ENCODE measurements at regions not wholly inside any gene's neighbourhood (a gene's known extent, or its start where the extent isn't known, plus 50 kb on each side); places are given as distances from the start of the nearest gene placed in this dataset.
"Not testable (repeated sequence)": the region's sequence is repeated elsewhere in the genome, so short reads cannot be mapped to it uniquely, and the experiment has no call there.

DNA sequence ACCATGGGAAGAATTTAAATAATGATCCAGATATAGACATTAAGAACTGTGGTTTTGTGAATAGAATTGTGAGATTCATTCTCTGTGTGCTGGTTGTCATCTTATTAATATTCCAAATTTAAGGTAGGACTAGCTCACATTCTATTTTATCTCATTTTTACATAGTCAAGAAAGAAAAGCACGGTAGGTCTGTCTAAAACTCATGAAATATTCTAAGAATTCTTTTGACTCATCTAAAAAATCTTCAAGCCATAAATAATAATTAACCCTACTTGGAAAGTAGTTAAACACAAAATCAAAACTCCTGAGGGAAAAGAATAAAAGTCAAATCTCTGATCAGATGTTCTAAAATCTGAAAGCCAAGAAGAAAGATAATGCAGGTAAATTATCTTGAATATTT is 388.8 kb upstream of the CHAC2 start:
- no peaks in the 10 kb centered on the region for H3K4me1 Mint-ChIP-seq
- H3K27ac Mint-ChIP-seq, result no peak overlapping the region
- H3K27me3 Mint-ChIP-seq, result no peaks in the 10 kb centered on the region
- H3K9me3 Mint-ChIP-seq, result no peaks in the 10 kb centered on the region
- no peaks in the 10 kb centered on the region for H3K36me3 Mint-ChIP-seq (ENCODE audit: low read depth)
- no peak for DNase-seq
- no peak overlapping the region for H3K4me3 Mint-ChIP-seq
- intact Hi-C loops (cut with micrococcal nuclease), result no loop called here

DNA sequence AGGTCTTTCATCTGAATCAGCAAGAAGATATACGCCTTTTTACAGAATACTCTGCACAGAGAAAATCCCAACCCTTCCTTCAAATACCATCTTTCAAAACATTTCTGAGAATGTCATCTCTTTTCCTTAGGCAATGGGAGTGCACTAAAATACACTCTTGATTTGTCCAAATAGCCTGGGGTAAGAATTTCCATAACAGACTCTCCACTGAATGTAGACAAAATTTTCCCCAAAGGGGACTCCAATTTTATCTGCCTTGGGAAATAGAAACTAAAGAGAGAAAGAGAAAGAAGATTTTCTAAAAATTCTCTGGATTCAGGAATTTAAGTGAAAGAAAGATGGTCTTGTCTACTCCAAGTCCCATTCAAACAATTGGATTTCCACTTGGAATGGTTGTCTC is 394.5 kb upstream of the CHAC2 start:
- Mint-ChIP-seq H3K27ac (no peak overlapping the region), H3K36me3 (ENCODE audit: low read depth) (no peaks in the 10 kb centered on the region), H3K4me1 (no peaks in the 10 kb centered on the region), H3K9me3 (no peaks in the 10 kb centered on the region), H3K27me3 (no peaks in the 10 kb centered on the region), H3K4me3 (no peak overlapping the region)
- no peak for DNase-seq
- intact Hi-C loops (cut with micrococcal nuclease), result no loop called here

DNA sequence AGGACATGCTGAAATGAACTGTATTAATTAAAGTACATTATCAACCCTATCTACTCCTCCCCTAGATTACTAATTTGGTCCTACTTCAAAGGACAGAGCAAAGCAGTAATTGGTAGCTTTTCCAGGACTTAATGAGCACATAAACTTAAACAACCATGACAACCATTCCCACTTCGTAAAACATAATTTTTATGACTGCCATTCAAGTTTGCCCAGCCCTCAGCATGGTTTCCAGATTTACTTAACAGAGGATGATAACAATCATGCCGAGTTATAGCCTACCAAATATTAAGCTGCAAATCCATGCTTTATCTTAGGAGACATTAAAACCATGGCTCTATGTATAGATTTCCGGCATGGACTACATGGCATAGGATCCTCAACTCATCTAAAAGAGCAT is 401.1 kb upstream of the CHAC2 start:
- H3K27ac Mint-ChIP-seq, result no peak overlapping the region
- intact Hi-C loops (cut with micrococcal nuclease), result no loop called here
- peaks cover 4% of the 10 kb centered on the region for H3K9me3 Mint-ChIP-seq
- no peak overlapping the region for H3K4me3 Mint-ChIP-seq
- H3K27me3 Mint-ChIP-seq, result no peaks in the 10 kb centered on the region
- no peaks in the 10 kb centered on the region for H3K4me1 Mint-ChIP-seq
- no peak for DNase-seq
- no peaks in the 10 kb centered on the region for H3K36me3 Mint-ChIP-seq (ENCODE audit: low read depth)

DNA sequence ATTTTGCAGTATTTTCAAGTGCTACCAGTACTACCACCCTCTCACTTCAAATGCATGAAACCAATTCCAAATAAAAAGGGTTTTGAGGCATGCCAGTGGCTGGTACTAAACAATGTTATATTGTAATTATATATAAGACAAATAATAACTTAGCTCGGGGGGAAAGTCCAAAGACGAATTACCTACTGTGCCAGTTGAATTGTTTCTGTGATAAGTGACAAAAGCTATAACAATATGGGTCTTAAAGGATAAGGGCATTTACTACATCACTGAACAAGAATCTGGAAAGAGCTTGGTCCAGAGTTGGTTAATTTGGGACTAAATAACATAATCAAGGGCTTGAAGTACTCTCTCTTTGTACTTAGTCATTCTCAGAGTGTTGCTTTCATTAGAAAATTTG is 404.7 kb upstream of the CHAC2 start:
- DNase-seq, result no peak
- Mint-ChIP-seq H3K4me1 (no peaks in the 10 kb centered on the region), H3K4me3 (no peak overlapping the region), H3K36me3 (ENCODE audit: low read depth) (no peaks in the 10 kb centered on the region), H3K9me3 (peaks cover 4% of the 10 kb centered on the region), H3K27ac (no peak overlapping the region), H3K27me3 (no peaks in the 10 kb centered on the region)
- intact Hi-C loops (cut with micrococcal nuclease), result no loop called here

DNA sequence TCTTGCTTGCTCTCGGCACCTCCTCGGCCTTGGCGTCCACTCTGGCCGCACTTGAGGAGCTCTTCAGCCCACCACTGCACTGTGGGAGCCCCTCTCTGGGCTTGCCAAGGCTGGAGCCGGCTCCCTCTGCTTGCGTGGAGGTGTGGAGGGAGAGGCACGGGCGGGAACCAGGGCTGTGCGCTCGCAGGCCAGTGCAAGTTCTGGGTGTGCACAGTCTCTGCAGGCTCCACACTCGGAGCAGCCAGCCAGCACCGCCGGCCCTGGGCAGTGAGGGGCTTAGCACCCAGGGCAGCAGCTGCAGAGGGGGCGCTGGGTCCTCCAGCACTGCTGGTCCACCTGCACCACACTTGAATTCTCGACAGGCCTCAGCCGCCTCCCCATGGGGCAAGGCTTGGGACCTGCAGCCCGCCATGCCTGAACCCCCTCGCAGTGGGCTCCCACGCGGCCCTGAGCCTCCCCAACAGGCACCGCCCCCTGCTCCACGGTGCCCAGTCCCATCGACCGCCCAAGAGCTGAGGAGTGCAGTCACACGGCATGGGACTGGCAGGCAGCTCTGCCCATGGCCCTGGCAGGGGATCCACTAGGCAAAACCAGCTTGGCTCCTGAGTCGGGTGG is 411.2 kb upstream of the CHAC2 start:
- Mint-ChIP-seq H3K4me1 (no peaks in the 10 kb centered on the region), H3K9me3 (peaks cover 3% of the 10 kb centered on the region), H3K27me3 (no peaks in the 10 kb centered on the region), H3K36me3 (ENCODE audit: low read depth) (no peaks in the 10 kb centered on the region), H3K27ac (no peak overlapping the region), H3K4me3 (no peak overlapping the region)
- intact Hi-C loops (cut with micrococcal nuclease), result no loop called here
- DNase-seq, result no peak

DNA sequence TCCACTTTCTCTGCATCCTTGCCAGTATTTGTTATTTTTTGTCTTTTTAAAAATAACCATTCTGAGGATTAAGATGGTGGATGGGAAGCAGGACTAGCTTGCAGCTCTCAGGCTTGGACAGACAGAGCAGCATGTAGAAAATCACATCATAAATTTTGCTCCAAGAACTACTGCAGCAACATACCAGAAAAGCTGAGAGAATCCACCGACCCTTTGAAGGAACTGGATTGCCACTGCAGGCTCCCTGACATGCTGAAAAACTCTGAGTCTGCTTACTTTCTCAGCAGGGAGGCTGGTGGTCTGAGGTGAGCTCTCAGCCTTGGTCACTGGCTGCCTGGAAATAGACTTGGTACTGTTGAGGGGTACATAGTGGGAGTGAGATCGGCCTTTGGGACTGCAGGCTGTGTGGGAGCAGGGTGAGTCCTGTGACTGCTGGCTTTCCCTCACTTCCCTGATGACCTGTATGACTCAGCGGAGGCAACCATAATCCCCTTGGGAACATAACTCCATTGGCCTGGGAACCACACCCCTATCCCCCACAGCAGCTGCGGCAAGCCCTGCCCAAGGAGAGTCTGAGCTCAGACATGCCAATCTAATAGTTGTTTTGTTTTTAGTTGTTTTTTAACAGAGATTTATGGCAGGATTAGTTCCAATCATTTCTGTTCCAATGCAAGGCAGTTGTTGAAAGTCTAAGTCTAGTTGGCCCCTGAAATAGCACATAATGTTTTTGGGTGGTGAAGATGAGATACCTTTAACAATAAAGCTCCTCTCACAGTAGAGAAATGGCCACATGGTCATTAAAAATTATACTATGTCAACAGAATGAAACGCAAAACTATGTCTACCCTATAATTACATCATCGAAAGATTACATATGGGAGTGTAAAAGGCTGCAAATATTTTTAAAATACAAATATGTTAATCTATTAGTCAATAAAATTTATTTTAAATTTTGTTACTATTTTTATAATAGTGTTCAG is 414.2 kb upstream of the CHAC2 start:
- Mint-ChIP-seq H3K36me3 (ENCODE audit: low read depth) (no peaks in the 10 kb centered on the region), H3K27ac (no peak overlapping the region), H3K27me3 (no peaks in the 10 kb centered on the region), H3K4me3 (no peak overlapping the region), H3K9me3 (peaks cover 3% of the 10 kb centered on the region), H3K4me1 (no peaks in the 10 kb centered on the region)
- no peak for DNase-seq
- intact Hi-C loops (cut with micrococcal nuclease), result no loop called here

DNA sequence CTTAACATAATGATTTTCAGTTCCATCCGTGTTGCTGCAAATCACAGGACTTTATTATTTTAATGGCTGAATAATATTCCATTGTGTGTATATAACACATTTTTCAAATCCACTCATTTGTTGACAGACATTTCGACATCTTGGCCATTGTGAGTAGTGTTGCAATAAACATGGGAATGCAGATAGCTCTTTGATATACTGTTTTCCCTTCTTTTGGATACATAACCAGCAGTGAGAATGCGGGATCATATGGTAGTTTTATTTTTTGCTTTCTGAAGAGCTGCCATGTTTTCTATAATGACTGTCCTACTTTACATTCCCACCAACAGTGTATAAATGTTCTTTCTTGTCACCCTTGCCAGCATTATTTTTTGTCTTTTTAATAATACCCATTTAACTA is 420.3 kb upstream of the CHAC2 start:
- Mint-ChIP-seq H3K27ac (no peak overlapping the region), H3K9me3 (no peaks in the 10 kb centered on the region), H3K4me3 (no peak overlapping the region), H3K27me3 (no peaks in the 10 kb centered on the region), H3K36me3 (ENCODE audit: low read depth) (no peaks in the 10 kb centered on the region), H3K4me1 (no peaks in the 10 kb centered on the region)
- no peak for DNase-seq
- intact Hi-C loops (cut with micrococcal nuclease), result no loop called here

DNA sequence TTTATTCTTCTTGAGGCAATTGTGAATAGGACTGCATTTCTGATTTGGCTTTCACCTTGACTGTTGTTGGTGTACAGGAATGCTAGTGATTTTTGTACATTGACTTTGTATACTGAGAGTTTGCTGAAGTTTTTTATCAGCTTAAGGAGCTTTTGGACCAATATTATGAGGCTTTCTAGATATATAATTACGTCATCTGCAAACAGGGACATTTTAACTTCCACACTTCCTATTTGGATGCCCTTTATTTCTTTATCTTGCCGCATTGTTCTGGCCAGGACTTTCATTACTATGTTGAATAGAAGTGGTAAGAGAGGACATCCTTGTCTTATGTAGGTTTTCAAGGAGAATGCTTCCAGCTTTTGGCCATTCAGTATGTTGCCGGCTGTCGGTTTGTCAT is 425.4 kb upstream of the CHAC2 start:
- Mint-ChIP-seq H3K9me3 (no peaks in the 10 kb centered on the region), H3K27me3 (no peaks in the 10 kb centered on the region), H3K27ac (no peak overlapping the region), H3K4me1 (no peaks in the 10 kb centered on the region), H3K36me3 (ENCODE audit: low read depth) (no peaks in the 10 kb centered on the region), H3K4me3 (no peak overlapping the region)
- intact Hi-C loops (cut with micrococcal nuclease), result no loop called here
- DNase-seq, result no peak

DNA sequence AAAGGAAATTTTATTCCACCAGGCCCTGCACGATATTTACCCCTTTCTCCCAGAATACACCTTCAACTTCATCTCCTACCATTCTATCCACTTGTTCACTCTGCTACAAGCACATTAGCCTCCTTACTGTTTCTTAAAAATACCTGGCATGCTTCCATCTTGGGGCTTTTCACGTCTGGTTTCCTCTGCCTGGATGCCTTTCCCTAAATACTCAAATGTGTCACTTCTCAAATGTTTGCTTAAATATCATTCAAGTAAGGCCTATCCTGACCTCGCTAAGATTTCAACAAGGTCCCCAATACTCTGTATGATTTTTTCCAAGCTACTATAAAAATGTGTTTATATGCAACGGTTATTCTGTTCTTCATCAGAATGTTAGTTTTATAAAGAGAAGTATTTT is 433.0 kb upstream of the CHAC2 start:
- H3K27me3 Mint-ChIP-seq, result no peaks in the 10 kb centered on the region
- no peak overlapping the region for H3K27ac Mint-ChIP-seq
- intact Hi-C loops (cut with micrococcal nuclease), result no loop called here
- H3K36me3 Mint-ChIP-seq (ENCODE audit: low read depth), result no peaks in the 10 kb centered on the region
- no peak overlapping the region for H3K4me3 Mint-ChIP-seq
- H3K4me1 Mint-ChIP-seq, result no peaks in the 10 kb centered on the region
- no peak for DNase-seq
- no peaks in the 10 kb centered on the region for H3K9me3 Mint-ChIP-seq

DNA sequence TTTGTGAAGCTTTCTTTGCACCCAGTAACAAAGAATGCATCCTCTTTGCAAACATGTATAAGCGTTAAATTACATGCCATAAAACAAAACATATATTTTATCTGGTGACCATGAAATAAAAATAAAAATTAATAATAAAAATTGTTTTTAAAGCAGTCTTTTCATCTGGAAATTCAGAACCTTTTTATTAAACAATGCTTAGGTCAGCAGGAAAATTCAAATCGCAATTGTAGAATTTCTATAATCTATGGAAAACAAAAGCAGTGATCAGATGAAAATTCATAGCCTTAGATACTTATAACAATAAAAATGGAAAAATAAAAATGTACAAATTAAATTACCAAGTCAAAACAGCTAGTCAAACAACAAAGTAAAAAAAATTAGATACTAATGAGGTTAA is 435.9 kb upstream of the CHAC2 start:
- intact Hi-C loops (cut with micrococcal nuclease), result no loop called here
- no peak overlapping the region for H3K27ac Mint-ChIP-seq
- H3K27me3 Mint-ChIP-seq, result no peaks in the 10 kb centered on the region
- H3K36me3 Mint-ChIP-seq (ENCODE audit: low read depth), result no peaks in the 10 kb centered on the region
- no peak overlapping the region for H3K4me3 Mint-ChIP-seq
- H3K4me1 Mint-ChIP-seq, result no peaks in the 10 kb centered on the region
- no peak for DNase-seq
- H3K9me3 Mint-ChIP-seq, result no peaks in the 10 kb centered on the region

DNA sequence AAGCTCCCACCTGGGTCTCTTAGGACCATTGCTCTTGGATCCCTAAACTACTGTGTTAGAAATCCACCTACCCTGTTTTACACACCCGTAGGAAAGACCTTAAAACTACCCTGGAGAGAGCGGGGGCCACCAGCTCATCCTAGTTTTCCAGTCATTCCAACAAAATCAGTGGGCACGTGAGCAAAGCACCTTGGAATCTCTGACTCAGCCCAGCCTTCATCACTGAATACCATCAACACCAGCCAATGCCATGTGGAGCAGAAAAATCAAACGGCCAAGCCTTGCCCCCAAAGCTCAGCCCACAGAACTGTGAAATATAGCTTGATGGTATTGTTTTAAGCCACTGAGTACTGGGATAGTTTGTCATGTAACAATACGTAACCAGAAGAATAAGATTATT is 449.7 kb upstream of the CHAC2 start:
- DNase-seq, result no peak
- intact Hi-C loops (cut with micrococcal nuclease), result no loop called here
- no peaks in the 10 kb centered on the region for H3K9me3 Mint-ChIP-seq

DNA sequence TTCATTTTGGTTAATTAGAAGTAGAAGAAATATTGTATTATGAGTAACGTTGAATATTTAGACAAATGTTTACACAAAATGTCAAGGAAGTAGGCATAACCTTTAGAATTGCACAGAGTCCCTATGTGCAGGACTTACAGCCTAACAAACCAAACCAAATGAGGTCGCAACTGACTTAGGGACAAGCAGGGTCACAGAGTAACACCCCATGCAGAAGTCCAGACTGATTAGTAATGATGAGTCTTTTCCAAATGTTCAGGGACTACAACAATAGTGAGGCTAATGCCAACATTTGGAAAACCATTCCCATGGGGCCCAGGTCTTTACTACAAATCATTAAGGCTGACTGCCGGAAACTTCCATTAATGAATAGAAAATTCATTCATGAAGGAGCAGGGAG is 452.5 kb upstream of the CHAC2 start:
- intact Hi-C loops (cut with micrococcal nuclease), result no loop called here
- no peaks in the 10 kb centered on the region for H3K36me3 Mint-ChIP-seq (ENCODE audit: low read depth)
- no peaks in the 10 kb centered on the region for H3K4me1 Mint-ChIP-seq
- DNase-seq, result no peak
- H3K9me3 Mint-ChIP-seq, result no peaks in the 10 kb centered on the region
- H3K27ac Mint-ChIP-seq, result no peak overlapping the region
- H3K27me3 Mint-ChIP-seq, result no peaks in the 10 kb centered on the region
- H3K4me3 Mint-ChIP-seq, result no peak overlapping the region

More for the DNA sequence above, 449.7 kb upstream of the CHAC2 start:
- Mint-ChIP-seq H3K4me3 (no peak overlapping the region), H3K4me1 (no peaks in the 10 kb centered on the region), H3K36me3 (ENCODE audit: low read depth) (no peaks in the 10 kb centered on the region), H3K27me3 (no peaks in the 10 kb centered on the region), H3K27ac (no peak overlapping the region)

DNA sequence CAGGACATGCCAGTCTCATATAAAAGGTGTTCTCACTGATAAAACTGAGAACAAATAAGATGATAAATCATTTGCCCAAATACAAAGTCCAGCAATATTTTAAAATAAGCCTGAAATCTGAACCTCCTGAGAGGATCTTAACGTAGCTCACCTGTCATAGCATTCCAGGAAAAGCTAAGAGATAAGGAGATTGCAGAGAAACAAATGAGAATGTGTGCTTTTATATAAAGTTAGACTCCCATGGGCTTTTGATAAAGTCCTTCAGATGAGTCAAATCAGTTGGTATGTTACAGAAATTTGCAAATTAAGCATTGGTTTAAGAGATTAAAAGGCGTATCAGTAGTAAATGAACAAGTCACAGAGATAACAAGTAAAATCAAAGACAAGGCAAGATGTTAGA is 452.9 kb upstream of the CHAC2 start:
- Mint-ChIP-seq H3K9me3 (no peaks in the 10 kb centered on the region), H3K27ac (no peak overlapping the region), H3K36me3 (ENCODE audit: low read depth) (no peaks in the 10 kb centered on the region), H3K4me1 (no peaks in the 10 kb centered on the region), H3K27me3 (no peaks in the 10 kb centered on the region), H3K4me3 (no peak overlapping the region)
- intact Hi-C loops (cut with micrococcal nuclease), result no loop called here
- DNase-seq, result no peak

DNA sequence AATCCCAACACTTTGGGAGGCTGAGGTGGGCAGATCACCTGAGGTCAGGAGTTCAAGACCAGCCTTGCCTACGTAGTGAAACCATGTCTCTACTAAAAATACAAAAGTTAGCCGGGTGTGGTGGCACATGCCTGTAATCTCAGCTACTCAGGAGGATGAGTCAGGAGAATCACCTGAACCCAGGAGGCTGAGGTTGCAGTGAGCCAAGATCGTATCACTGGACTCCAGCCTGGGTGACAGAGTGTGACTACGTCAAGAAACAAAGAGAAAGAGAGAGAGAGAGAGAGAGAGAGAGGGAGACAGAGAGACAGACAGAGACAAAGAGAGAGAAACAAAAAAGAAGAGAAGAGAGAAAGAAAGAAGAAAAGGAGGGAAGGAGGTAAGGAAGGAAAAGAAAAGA is 454.0 kb upstream of the CHAC2 start:
- not testable (repeated sequence) for H3K4me1 Mint-ChIP-seq

More for the DNA sequence above, 454.0 kb upstream of the CHAC2 start:
- H3K36me3 Mint-ChIP-seq (ENCODE audit: low read depth); H3K9me3 Mint-ChIP-seq; intact Hi-C loops (cut with micrococcal nuclease); H3K4me3 Mint-ChIP-seq; DNase-seq; H3K27ac Mint-ChIP-seq; H3K27me3 Mint-ChIP-seq: not testable (repeated sequence)
